ENCODE measurements at regions not wholly inside any gene's neighbourhood (a gene's known extent, or its start where the extent isn't known, plus 50 kb on each side); places are given as distances from the start of the nearest gene placed in this dataset.

- TF ChIP-seq CTCF (conservative IDR thresholded peaks at IDR 0.05; ENCODE audit: low read depth, low read length), result no peak
- no peak for DNase-seq (ENCODE audit: low read depth)
- H3K4me3 ChIP-seq (ENCODE audit: low read depth, low read length), result no peak overlapping the region
These were observed 983.9 kb upstream of the CNTN5 start for GRCh38 chr11:98036810-98037209.

GRCh38 chr11:98040061-98040808 is 980.5 kb upstream of the CNTN5 start:
- no peak for DNase-seq (ENCODE audit: low read depth)
- TF ChIP-seq CTCF (conservative IDR thresholded peaks at IDR 0.05; ENCODE audit: low read depth, low read length), result no peak
- no peak overlapping the region for H3K4me3 ChIP-seq (ENCODE audit: low read depth, low read length)

- DNase-seq (ENCODE audit: low read depth), result no peak
- H3K4me3 ChIP-seq (ENCODE audit: low read depth, low read length), result no peak overlapping the region
- no peak for TF ChIP-seq CTCF (conservative IDR thresholded peaks at IDR 0.05; ENCODE audit: low read depth, low read length)
These were observed 973.1 kb upstream of the CNTN5 start for GRCh38 chr11:98047647-98048046.

GRCh38 chr11:98053851-98054250 is 966.9 kb upstream of the CNTN5 start:
- DNase-seq (ENCODE audit: low read depth), result no peak
- no peak for TF ChIP-seq CTCF (conservative IDR thresholded peaks at IDR 0.05; ENCODE audit: low read depth, low read length)
- H3K4me3 ChIP-seq (ENCODE audit: low read depth, low read length), result no peak overlapping the region

GRCh38 chr11:98056945-98057344 is 963.8 kb upstream of the CNTN5 start:
- DNase-seq (ENCODE audit: low read depth), result no peak
- no peak overlapping the region for H3K4me3 ChIP-seq (ENCODE audit: low read depth, low read length)
- TF ChIP-seq CTCF (conservative IDR thresholded peaks at IDR 0.05; ENCODE audit: low read depth, low read length), result no peak

- DNase-seq (ENCODE audit: low read depth), result no peak
- no peak for TF ChIP-seq CTCF (conservative IDR thresholded peaks at IDR 0.05; ENCODE audit: low read depth, low read length)
- no peak overlapping the region for H3K4me3 ChIP-seq (ENCODE audit: low read depth, low read length)
These were observed 961.3 kb upstream of the CNTN5 start for GRCh38 chr11:98059488-98059887.

GRCh38 chr11:98060759-98061158 is 960.0 kb upstream of the CNTN5 start:
- H3K4me3 ChIP-seq (ENCODE audit: low read depth, low read length), result no peak overlapping the region
- no peak for TF ChIP-seq CTCF (conservative IDR thresholded peaks at IDR 0.05; ENCODE audit: low read depth, low read length)
- DNase-seq (ENCODE audit: low read depth), result no peak
